ENCODE measurements at regions not wholly inside any gene's neighbourhood (a gene's known extent, or its start where the extent isn't known, plus 50 kb on each side); places are given as distances from the start of the nearest gene placed in this dataset.

- no peaks in the 10 kb centered on the region for H3K79me2 ChIP-seq (ENCODE audit: control insufficient read depth, insufficient read depth, low read length)
- ChIA-PET SMC1A (ENCODE audit: uncharacterized antibody, unreplicated experiment) (interaction anchor here (1.0 kb wide), 1 partner anchor 841 kb away, joined by 3 read pairs; no protein-coding TSS in a partner anchor), RAD21 (ENCODE audit: unreplicated experiment) (no interaction called here), CTCF (no interaction called here), POLR2A (no interaction called here)
- TF ChIP-seq RUNX3 (IDR thresholded peaks at IDR 0.05; ENCODE audit: low read length) (no peak), GATAD2B (conservative IDR thresholded peaks at IDR 0.05; ENCODE audit: low read depth) (no peak), E2F4 (IDR thresholded peaks at IDR 0.05; ENCODE audit: low read depth, low read length) (no peak), EED (IDR thresholded peaks at IDR 0.05; ENCODE audit: low read depth) (no peak), SMC3 (IDR thresholded peaks at IDR 0.05; ENCODE audit: borderline replicate concordance, low read length) (no peak), JUNB (IDR thresholded peaks at IDR 0.05) (no peak), ETV6 (conservative IDR thresholded peaks at IDR 0.05 in 1 of 2, IDR thresholded peaks at IDR 0.05 in 1 of 2; ENCODE audit: borderline replicate concordance in 1 of 2, low read depth in 1 of 2) (no peak), PAX8 (IDR thresholded peaks at IDR 0.05) (no peak), ATF2 (IDR thresholded peaks at IDR 0.05; ENCODE audit: low read length) (no peak), RCOR1 (conservative IDR thresholded peaks at IDR 0.05; ENCODE audit: low read depth, low read length) (no peak), RELA (IDR thresholded peaks at IDR 0.05; ENCODE audit: borderline replicate concordance, partially characterized antibody) (no peak)
- TF ChIP-seq, protein P1, sequence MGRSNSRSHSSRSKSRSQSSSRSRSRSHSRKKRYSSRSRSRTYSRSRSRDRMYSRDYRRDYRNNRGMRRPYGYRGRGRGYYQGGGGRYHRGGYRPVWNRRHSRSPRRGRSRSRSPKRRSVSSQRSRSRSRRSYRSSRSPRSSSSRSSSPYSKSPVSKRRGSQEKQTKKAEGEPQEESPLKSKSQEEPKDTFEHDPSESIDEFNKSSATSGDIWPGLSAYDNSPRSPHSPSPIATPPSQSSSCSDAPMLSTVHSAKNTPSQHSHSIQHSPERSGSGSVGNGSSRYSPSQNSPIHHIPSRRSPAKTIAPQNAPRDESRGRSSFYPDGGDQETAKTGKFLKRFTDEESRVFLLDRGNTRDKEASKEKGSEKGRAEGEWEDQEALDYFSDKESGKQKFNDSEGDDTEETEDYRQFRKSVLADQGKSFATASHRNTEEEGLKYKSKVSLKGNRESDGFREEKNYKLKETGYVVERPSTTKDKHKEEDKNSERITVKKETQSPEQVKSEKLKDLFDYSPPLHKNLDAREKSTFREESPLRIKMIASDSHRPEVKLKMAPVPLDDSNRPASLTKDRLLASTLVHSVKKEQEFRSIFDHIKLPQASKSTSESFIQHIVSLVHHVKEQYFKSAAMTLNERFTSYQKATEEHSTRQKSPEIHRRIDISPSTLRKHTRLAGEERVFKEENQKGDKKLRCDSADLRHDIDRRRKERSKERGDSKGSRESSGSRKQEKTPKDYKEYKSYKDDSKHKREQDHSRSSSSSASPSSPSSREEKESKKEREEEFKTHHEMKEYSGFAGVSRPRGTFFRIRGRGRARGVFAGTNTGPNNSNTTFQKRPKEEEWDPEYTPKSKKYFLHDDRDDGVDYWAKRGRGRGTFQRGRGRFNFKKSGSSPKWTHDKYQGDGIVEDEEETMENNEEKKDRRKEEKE (IDR thresholded peaks at IDR 0.05): no peak
- TF ChIP-seq, protein P2, sequence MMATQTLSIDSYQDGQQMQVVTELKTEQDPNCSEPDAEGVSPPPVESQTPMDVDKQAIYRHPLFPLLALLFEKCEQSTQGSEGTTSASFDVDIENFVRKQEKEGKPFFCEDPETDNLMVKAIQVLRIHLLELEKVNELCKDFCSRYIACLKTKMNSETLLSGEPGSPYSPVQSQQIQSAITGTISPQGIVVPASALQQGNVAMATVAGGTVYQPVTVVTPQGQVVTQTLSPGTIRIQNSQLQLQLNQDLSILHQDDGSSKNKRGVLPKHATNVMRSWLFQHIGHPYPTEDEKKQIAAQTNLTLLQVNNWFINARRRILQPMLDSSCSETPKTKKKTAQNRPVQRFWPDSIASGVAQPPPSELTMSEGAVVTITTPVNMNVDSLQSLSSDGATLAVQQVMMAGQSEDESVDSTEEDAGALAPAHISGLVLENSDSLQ (IDR thresholded peaks at IDR 0.05): no peak
- no peak for FAIRE-seq
- no peaks in the 10 kb centered on the region for H4K20me1 ChIP-seq (ENCODE audit: control insufficient read depth, insufficient read depth)
- no peaks in the 10 kb centered on the region for H3K4me1 ChIP-seq (ENCODE audit: control insufficient read depth, insufficient read depth, low read length)
- intact Hi-C loops (cut with micrococcal nuclease; ENCODE audit: unreplicated experiment) (no loop called here), in situ Hi-C loops (cut with MboI) (no loop called here)
- no peaks in the 10 kb centered on the region for H3K36me3 ChIP-seq (ENCODE audit: control insufficient read depth in 2 of 2, insufficient read depth in 2 of 2, low read length in 1 of 2)
- no peaks in the 10 kb centered on the region for H3K27me3 ChIP-seq (replicated peaks in 1 of 2; ENCODE audit: control insufficient read depth in 2 of 2, insufficient read depth in 2 of 2, low read length in 1 of 2)
- no peak overlapping the region for H3K9ac ChIP-seq (ENCODE audit: control insufficient read depth, insufficient read depth, low read length)
- no peak overlapping the region for H2AFZ ChIP-seq (ENCODE audit: control insufficient read depth, low read depth, low read length)
- no TSS peak for BruUV-seq (replicated peaks)
- no peak for DNase-seq (ENCODE audit: low read depth, low spot score)
- ATAC-seq: no peak
- no peaks in the 10 kb centered on the region for H3K9me3 ChIP-seq (replicated peaks; ENCODE audit: control insufficient read depth, insufficient read depth, low read length)
- no peak overlapping the region for H3K27ac ChIP-seq (ENCODE audit: control insufficient read depth, insufficient read depth)
- H3K4me2 ChIP-seq (ENCODE audit: control insufficient read depth, insufficient read depth): no peak overlapping the region
- H3K4me3 ChIP-seq: no peak overlapping the region
Observed at GRCh38 chr16:60271781-60272180, 1537.7 kb upstream of the GOT2 start.
